ENCODE measurements at regions not wholly inside any gene's neighbourhood (a gene's known extent, or its start where the extent isn't known, plus 50 kb on each side); places are given as distances from the start of the nearest gene placed in this dataset.

DNA sequence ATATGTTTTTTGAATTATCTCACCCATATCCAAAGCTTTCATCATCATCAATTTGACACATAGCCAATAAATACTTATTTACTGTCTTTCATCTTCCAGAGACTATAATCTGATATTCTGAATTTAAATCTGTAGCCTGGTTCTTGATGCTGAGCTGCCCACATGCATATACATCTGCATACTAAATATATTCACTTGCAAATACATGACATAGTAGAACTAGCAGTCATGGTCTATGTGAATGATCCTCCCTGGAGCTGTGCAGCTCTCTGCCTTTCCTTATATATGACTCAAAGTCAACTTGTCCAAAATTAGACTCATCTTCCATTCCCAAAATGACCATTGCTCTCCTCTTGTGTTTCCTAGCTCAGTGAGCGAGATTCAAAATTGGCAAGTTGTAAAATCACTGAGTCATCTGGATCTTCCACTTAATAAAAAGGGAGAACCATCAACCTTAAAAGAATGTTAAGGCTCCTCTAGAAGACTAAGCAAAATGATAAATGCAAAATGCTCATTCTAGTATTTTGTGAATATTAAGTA lies 448.2 kb downstream of the PPARGC1A start:
- no peaks in the 10 kb centered on the region for H3K36me3 ChIP-seq
- 98% methylated on average over 1 of the region's 1 CpG for WGBS

GRCh38 chr4:23438764-23439163 lies 451.1 kb downstream of the PPARGC1A start:
- no peaks in the 10 kb centered on the region for H3K27me3 ChIP-seq (replicated peaks; ENCODE audit: insufficient read depth)
- no peaks in the 10 kb centered on the region for H3K4me1 ChIP-seq (replicated peaks)
- H3K27ac ChIP-seq, result no peak overlapping the region
- TF ChIP-seq POLR2AphosphoS5 (IDR thresholded peaks at IDR 0.05) (no peak), POLR2A (IDR thresholded peaks at IDR 0.05) (no peak)
- TF ChIP-seq, protein P1, sequence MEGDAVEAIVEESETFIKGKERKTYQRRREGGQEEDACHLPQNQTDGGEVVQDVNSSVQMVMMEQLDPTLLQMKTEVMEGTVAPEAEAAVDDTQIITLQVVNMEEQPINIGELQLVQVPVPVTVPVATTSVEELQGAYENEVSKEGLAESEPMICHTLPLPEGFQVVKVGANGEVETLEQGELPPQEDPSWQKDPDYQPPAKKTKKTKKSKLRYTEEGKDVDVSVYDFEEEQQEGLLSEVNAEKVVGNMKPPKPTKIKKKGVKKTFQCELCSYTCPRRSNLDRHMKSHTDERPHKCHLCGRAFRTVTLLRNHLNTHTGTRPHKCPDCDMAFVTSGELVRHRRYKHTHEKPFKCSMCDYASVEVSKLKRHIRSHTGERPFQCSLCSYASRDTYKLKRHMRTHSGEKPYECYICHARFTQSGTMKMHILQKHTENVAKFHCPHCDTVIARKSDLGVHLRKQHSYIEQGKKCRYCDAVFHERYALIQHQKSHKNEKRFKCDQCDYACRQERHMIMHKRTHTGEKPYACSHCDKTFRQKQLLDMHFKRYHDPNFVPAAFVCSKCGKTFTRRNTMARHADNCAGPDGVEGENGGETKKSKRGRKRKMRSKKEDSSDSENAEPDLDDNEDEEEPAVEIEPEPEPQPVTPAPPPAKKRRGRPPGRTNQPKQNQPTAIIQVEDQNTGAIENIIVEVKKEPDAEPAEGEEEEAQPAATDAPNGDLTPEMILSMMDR (IDR thresholded peaks at IDR 0.05), result no peak
- intact Hi-C loops (cut with DNase I), result no loop called here
- H3K4me3 ChIP-seq, result no peak overlapping the region
- WGBS, result 66% methylated on average over 1 of the region's 1 CpG
- no peaks in the 10 kb centered on the region for H3K9me3 ChIP-seq
- no peaks in the 10 kb centered on the region for H3K36me3 ChIP-seq
- no peak for DNase-seq (ENCODE audit: low spot score)

More for the DNA sequence above, 448.2 kb downstream of the PPARGC1A start:
- Histone ChIP-seq H3K4me1 (replicated peaks) (no peaks in the 10 kb centered on the region), H3K4me3 (no peak overlapping the region), H3K9me3 (no peaks in the 10 kb centered on the region), H3K27me3 (replicated peaks; ENCODE audit: insufficient read depth) (no peaks in the 10 kb centered on the region), H3K27ac (no peak overlapping the region)
- TF ChIP-seq POLR2AphosphoS5 (IDR thresholded peaks at IDR 0.05) (no peak), POLR2A (IDR thresholded peaks at IDR 0.05) (no peak)
- TF ChIP-seq, protein P1 (IDR thresholded peaks at IDR 0.05), result no peak
- intact Hi-C loops (cut with DNase I), result no loop called here
- no peak for DNase-seq (ENCODE audit: low spot score)

DNA sequence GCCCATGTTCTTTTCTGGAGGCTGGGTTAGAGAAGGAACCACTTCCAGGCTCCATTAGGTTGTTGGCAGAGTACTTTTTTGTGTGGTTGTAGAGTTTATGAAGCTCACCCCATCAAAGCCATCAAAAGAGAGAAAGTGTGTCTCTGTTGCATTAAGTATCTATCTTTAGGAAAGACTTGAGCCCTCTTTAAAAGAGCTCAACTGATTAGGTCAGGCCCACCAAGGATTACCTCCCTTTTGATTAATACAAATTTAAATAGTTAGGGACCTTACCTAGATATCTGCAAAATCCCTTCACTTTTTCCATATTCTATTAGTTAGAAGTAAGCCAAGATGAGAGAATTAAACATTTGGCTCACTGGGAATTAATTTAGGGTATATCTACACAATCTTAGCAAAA lies 460.4 kb downstream of the PPARGC1A start:
- TF ChIP-seq, protein P1 (IDR thresholded peaks at IDR 0.05), result no peak
- TF ChIP-seq POLR2AphosphoS5 (IDR thresholded peaks at IDR 0.05), result no peak
- no peak for TF ChIP-seq POLR2A (IDR thresholded peaks at IDR 0.05)
- no peak overlapping the region for H3K27ac ChIP-seq
- H3K9me3 ChIP-seq, result no peaks in the 10 kb centered on the region
- intact Hi-C loops (cut with DNase I), result no loop called here
- H3K4me1 ChIP-seq (replicated peaks), result no peaks in the 10 kb centered on the region
- no peak for DNase-seq (ENCODE audit: low spot score)
- no peak overlapping the region for H3K4me3 ChIP-seq
- no peaks in the 10 kb centered on the region for H3K27me3 ChIP-seq (replicated peaks; ENCODE audit: insufficient read depth)
- no peaks in the 10 kb centered on the region for H3K36me3 ChIP-seq

DNA sequence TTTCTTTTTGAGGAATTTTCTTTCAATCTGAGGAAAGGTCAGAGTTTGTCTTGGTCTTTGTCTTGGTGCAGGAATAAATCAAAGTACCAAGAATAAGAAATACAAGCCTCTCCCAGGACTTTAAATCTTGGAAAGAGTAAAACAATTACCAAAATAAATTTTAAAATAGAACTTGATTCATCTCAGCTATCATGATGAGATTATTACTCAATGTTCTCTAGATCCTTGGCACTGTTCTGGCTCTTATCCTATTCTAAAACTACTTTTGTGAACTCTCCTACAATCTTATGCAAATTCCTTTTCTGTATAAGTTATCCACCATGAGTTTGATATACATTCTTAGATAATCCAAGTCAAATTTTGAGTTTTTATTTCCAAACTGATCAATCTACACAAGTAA lies 464.3 kb downstream of the PPARGC1A start:
- H3K4me3 ChIP-seq, result no peak overlapping the region
- no peaks in the 10 kb centered on the region for H3K36me3 ChIP-seq
- intact Hi-C loops (cut with DNase I), result no loop called here
- TF ChIP-seq POLR2AphosphoS5 (IDR thresholded peaks at IDR 0.05) (no peak), POLR2A (IDR thresholded peaks at IDR 0.05) (no peak)
- TF ChIP-seq, protein P1 (IDR thresholded peaks at IDR 0.05), result no peak
- DNase-seq (ENCODE audit: low spot score), result no peak
- no peak overlapping the region for H3K27ac ChIP-seq
- no peaks in the 10 kb centered on the region for H3K4me1 ChIP-seq (replicated peaks)
- no peaks in the 10 kb centered on the region for H3K9me3 ChIP-seq
- no peaks in the 10 kb centered on the region for H3K27me3 ChIP-seq (replicated peaks; ENCODE audit: insufficient read depth)

DNA sequence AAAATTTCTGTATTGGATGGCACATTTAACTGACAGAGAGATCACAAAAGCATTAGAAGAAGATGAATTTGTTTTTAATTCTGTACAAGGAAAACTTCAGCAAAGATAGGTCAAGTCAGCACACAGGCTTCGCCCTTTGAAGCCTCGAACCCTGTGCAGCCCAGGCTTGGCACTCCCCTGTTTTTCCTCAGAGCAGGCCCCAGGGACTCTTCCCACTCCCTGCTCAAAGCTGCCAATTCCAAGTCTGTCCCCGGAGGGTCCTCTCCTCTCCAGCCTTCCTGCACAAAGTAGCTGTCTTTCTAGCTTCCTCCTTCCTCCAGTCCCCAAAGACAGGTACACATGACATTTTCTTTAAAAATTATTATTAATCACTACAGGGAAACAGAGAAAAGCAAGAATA lies 466.3 kb downstream of the PPARGC1A start:
- Histone ChIP-seq H3K4me1 (replicated peaks) (no peaks in the 10 kb centered on the region), H3K9me3 (no peaks in the 10 kb centered on the region), H3K27ac (no peak overlapping the region), H3K36me3 (no peaks in the 10 kb centered on the region), H3K27me3 (replicated peaks; ENCODE audit: insufficient read depth) (no peaks in the 10 kb centered on the region), H3K4me3 (no peak overlapping the region)
- TF ChIP-seq POLR2A (IDR thresholded peaks at IDR 0.05), result no peak
- TF ChIP-seq POLR2AphosphoS5 (IDR thresholded peaks at IDR 0.05), result no peak
- TF ChIP-seq, protein P1 (IDR thresholded peaks at IDR 0.05), result no peak
- 70% methylated on average over 3 of the region's 3 CpGs for WGBS
- no peak for DNase-seq (ENCODE audit: low spot score)
- intact Hi-C loops (cut with DNase I), result no loop called here

Measured in prostate gland (tissue), 2 donors.